ENCODE measurements at regions not wholly inside any gene's neighbourhood (a gene's known extent, or its start where the extent isn't known, plus 50 kb on each side); places are given as distances from the start of the nearest gene placed in this dataset.

DNA sequence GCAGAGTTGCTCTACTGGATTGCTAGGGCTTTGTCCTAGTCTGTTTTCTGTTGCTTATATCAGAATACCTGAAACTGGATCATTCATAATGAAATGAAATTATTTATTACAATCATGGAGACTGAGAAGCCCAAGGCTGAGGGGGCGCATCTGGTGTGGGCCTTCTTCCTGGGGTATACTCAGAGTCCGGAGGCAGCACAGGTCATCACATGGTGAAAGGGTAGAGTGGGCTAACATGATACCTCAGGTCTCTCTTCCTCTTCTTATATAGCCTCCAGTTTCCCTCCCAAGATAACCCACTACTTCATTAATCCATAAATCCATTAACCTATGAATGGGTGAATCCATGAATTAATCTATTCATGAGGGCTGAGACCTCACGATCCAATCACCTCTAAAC, 667.6 kb upstream of the NCAM2 start:
- DNase-seq (ENCODE audit: low read depth, low spot score), result no peak
- POLR2A ChIA-PET, result no interaction called here
- CTCF ChIA-PET, result no interaction called here
- Histone ChIP-seq H3K27me3 (ENCODE audit: control insufficient read depth, insufficient read depth, low read length) (no peaks in the 10 kb centered on the region), H3K4me3 (ENCODE audit: low read depth, low read length) (no peak overlapping the region), H3K9me3 (ENCODE audit: control insufficient read depth, insufficient read depth, low read length) (peaks cover 12% of the 10 kb centered on the region; the same call in 1 of the 2 replicates), H3K27ac (ENCODE audit: low read depth, low read length) (no peak overlapping the region)
- TF ChIP-seq, protein P1, sequence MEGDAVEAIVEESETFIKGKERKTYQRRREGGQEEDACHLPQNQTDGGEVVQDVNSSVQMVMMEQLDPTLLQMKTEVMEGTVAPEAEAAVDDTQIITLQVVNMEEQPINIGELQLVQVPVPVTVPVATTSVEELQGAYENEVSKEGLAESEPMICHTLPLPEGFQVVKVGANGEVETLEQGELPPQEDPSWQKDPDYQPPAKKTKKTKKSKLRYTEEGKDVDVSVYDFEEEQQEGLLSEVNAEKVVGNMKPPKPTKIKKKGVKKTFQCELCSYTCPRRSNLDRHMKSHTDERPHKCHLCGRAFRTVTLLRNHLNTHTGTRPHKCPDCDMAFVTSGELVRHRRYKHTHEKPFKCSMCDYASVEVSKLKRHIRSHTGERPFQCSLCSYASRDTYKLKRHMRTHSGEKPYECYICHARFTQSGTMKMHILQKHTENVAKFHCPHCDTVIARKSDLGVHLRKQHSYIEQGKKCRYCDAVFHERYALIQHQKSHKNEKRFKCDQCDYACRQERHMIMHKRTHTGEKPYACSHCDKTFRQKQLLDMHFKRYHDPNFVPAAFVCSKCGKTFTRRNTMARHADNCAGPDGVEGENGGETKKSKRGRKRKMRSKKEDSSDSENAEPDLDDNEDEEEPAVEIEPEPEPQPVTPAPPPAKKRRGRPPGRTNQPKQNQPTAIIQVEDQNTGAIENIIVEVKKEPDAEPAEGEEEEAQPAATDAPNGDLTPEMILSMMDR (IDR thresholded peaks at IDR 0.05; ENCODE audit: low read depth, low read length), result no peak

- H3K9me3 ChIP-seq (ENCODE audit: control insufficient read depth, insufficient read depth, low read length), result peaks cover 7% of the 10 kb centered on the region; the same call in 1 of the 2 replicates
- ChIA-PET POLR2A (no interaction called here), CTCF (no interaction called here)
- TF ChIP-seq, protein P1 (IDR thresholded peaks at IDR 0.05; ENCODE audit: low read depth, low read length), result no peak
- H3K4me3 ChIP-seq (ENCODE audit: low read depth, low read length), result no peak overlapping the region
- H3K27me3 ChIP-seq (ENCODE audit: control insufficient read depth, insufficient read depth, low read length), result no peaks in the 10 kb centered on the region
- H3K27ac ChIP-seq (ENCODE audit: low read depth, low read length), result no peak overlapping the region
- DNase-seq (ENCODE audit: low read depth, low spot score), result no peak
Observed at GRCh38 chr21:20334585-20334984, 663.6 kb upstream of the NCAM2 start.

- TF ChIP-seq, protein P1 (IDR thresholded peaks at IDR 0.05; ENCODE audit: low read depth, low read length), result no peak
- H3K27ac ChIP-seq (ENCODE audit: low read depth, low read length), result no peak overlapping the region
- POLR2A ChIA-PET, result no interaction called here
- CTCF ChIA-PET, result no interaction called here
- H3K4me3 ChIP-seq (ENCODE audit: low read depth, low read length), result no peak overlapping the region
- no peaks in the 10 kb centered on the region; the same call in 1 of the 2 replicates for H3K9me3 ChIP-seq (ENCODE audit: control insufficient read depth, insufficient read depth, low read length)
- DNase-seq (ENCODE audit: low read depth, low spot score), result no peak
- no peaks in the 10 kb centered on the region for H3K27me3 ChIP-seq (ENCODE audit: control insufficient read depth, insufficient read depth, low read length)
Observed at GRCh38 chr21:20341431-20341830, 656.8 kb upstream of the NCAM2 start.

GRCh38 chr21:20343186-20343585, 655.0 kb upstream of the NCAM2 start:
- TF ChIP-seq, protein P1 (IDR thresholded peaks at IDR 0.05; ENCODE audit: low read depth, low read length), result no peak
- CTCF ChIA-PET, result no interaction called here
- H3K27ac ChIP-seq (ENCODE audit: low read depth, low read length), result no peak overlapping the region
- H3K4me3 ChIP-seq (ENCODE audit: low read depth, low read length), result no peak overlapping the region
- H3K27me3 ChIP-seq (ENCODE audit: control insufficient read depth, insufficient read depth, low read length), result no peaks in the 10 kb centered on the region
- peaks cover 7% of the 10 kb centered on the region; the same call in 1 of the 2 replicates for H3K9me3 ChIP-seq (ENCODE audit: control insufficient read depth, insufficient read depth, low read length)
- no peak for DNase-seq (ENCODE audit: low read depth, low spot score)
- POLR2A ChIA-PET, result no interaction called here

DNA sequence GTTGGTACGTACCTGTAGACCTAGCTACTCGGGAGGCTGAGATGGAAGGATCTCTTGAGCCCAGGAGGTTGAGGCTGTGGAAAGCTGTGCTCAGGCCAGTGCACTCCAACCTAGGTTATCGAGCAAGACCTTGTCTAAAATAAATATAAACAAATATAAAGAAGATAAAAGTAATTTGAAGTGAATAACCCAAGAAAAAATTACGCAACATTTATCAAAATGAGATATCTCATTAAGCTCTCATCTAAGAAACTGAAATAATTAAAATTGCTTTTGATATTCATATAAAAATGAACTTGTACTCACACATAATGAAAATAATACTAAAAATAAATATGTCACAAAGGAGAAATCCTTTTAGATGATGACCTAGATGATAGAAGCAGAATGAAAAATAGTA, 647.1 kb upstream of the NCAM2 start:
- H3K27ac ChIP-seq (ENCODE audit: low read depth, low read length), result no peak overlapping the region
- H3K9me3 ChIP-seq (ENCODE audit: control insufficient read depth, insufficient read depth, low read length), result peaks cover 13% of the 10 kb centered on the region
- CTCF ChIA-PET, result no interaction called here
- no peaks in the 10 kb centered on the region for H3K27me3 ChIP-seq (ENCODE audit: control insufficient read depth, insufficient read depth, low read length)
- POLR2A ChIA-PET, result no interaction called here
- no peak overlapping the region for H3K4me3 ChIP-seq (ENCODE audit: low read depth, low read length)
- TF ChIP-seq, protein P1 (IDR thresholded peaks at IDR 0.05; ENCODE audit: low read depth, low read length), result no peak
- DNase-seq (ENCODE audit: low read depth, low spot score), result no peak

Measured in AG04450 (cell line).